ENCODE measurements at regions not wholly inside any gene's neighbourhood (a gene's known extent, or its start where the extent isn't known, plus 50 kb on each side); places are given as distances from the start of the nearest gene placed in this dataset.

DNA sequence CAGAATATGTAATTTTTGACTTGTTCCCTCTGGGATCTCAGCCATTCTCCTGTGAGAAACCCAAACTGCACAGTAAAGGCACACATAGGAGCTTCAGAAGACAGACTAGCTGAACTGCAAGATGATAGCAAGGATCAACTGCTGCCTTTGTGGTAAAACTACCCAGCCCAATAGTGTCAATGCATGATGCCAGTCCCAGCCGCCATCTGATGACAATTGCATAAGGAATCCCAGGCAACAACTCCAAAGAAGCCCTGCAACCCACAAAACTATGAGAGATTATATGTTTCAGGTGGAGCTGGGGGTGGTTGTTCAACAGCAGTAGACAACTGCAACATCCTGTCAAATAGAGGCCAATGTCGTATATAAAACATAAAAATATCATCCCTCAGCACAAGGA lies 192.4 kb upstream of the ARPP21 start:
- H3K4me1 ChIP-seq (ENCODE audit: control insufficient read depth, insufficient read depth, low read length): no peaks in the 10 kb centered on the region
- FAIRE-seq: no peak
- no peak for DNase-seq (ENCODE audit: low read depth, low spot score)
- no peak overlapping the region for H3K4me3 ChIP-seq
- H3K27ac ChIP-seq (ENCODE audit: control insufficient read depth, insufficient read depth): no peak overlapping the region
- TF ChIP-seq POU2F2 (IDR thresholded peaks at IDR 0.05; ENCODE audit: borderline replicate concordance, low read depth, low read length) (no peak), YBX1 (IDR thresholded peaks at IDR 0.05) (no peak), GABPA (IDR thresholded peaks at IDR 0.05; ENCODE audit: low read depth) (no peak), MAX (IDR thresholded peaks at IDR 0.05; ENCODE audit: low read depth, low read length) (no peak), ELK1 (IDR thresholded peaks at IDR 0.05; ENCODE audit: low read depth, low read length) (no peak), IKZF2 (IDR thresholded peaks at IDR 0.05) (no peak), SREBF1 (IDR thresholded peaks at IDR 0.05; ENCODE audit: low read length) (no peak), RELA (IDR thresholded peaks at IDR 0.05; ENCODE audit: borderline replicate concordance, partially characterized antibody) (no peak), ATF2 (IDR thresholded peaks at IDR 0.05; ENCODE audit: low read length) (no peak), PAX5 (IDR thresholded peaks at IDR 0.05; ENCODE audit: borderline replicate concordance, low read depth, low read length) (no peak), YY1 (IDR thresholded peaks at IDR 0.05; ENCODE audit: low read depth, low read length) (no peak), RB1 (IDR thresholded peaks at IDR 0.05; ENCODE audit: borderline replicate concordance) (no peak), CREM (IDR thresholded peaks at IDR 0.05; ENCODE audit: low read depth) (no peak), JUNB (IDR thresholded peaks at IDR 0.05) (no peak), POLR2AphosphoS5 (IDR thresholded peaks at IDR 0.05; ENCODE audit: low read length) (no peak), JUND (IDR thresholded peaks at IDR 0.05; ENCODE audit: low read depth, low read length) (no peak), SREBF2 (IDR thresholded peaks at IDR 0.05; ENCODE audit: low read length) (no peak)
- TF ChIP-seq, protein P1, sequence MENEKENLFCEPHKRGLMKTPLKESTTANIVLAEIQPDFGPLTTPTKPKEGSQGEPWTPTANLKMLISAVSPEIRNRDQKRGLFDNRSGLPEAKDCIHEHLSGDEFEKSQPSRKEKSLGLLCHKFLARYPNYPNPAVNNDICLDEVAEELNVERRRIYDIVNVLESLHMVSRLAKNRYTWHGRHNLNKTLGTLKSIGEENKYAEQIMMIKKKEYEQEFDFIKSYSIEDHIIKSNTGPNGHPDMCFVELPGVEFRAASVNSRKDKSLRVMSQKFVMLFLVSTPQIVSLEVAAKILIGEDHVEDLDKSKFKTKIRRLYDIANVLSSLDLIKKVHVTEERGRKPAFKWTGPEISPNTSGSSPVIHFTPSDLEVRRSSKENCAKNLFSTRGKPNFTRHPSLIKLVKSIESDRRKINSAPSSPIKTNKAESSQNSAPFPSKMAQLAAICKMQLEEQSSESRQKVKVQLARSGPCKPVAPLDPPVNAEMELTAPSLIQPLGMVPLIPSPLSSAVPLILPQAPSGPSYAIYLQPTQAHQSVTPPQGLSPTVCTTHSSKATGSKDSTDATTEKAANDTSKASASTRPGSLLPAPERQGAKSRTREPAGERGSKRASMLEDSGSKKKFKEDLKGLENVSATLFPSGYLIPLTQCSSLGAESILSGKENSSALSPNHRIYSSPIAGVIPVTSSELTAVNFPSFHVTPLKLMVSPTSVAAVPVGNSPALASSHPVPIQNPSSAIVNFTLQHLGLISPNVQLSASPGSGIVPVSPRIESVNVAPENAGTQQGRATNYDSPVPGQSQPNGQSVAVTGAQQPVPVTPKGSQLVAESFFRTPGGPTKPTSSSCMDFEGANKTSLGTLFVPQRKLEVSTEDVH (IDR thresholded peaks at IDR 0.05; ENCODE audit: low read depth, partially characterized antibody): no peak
- ChIA-PET RAD21 (ENCODE audit: unreplicated experiment) (no interaction called here), CTCF (no interaction called here), POLR2A (no interaction called here), SMC1A (ENCODE audit: uncharacterized antibody, unreplicated experiment) (no interaction called here)
- no peaks in the 10 kb centered on the region for H3K27me3 ChIP-seq (replicated peaks in 1 of 2; ENCODE audit: control insufficient read depth in 2 of 2, insufficient read depth in 2 of 2, low read length in 1 of 2)
- H3K4me2 ChIP-seq (ENCODE audit: control insufficient read depth, insufficient read depth): no peak overlapping the region
- BruUV-seq (replicated peaks): no TSS peak
- in situ Hi-C loops (cut with MboI) (no loop called here), intact Hi-C loops (cut with micrococcal nuclease; ENCODE audit: unreplicated experiment) (no loop called here)
- 23% methylated on average over 2 of the region's 2 CpGs for WGBS (ENCODE audit: insufficient coverage, insufficient replicate concordance, low lambda C conversion rate, missing lambda C conversion rate)
- H3K36me3 ChIP-seq (ENCODE audit: control insufficient read depth in 2 of 2, insufficient read depth in 2 of 2, low read length in 1 of 2): no peaks in the 10 kb centered on the region
- no peaks in the 10 kb centered on the region for H4K20me1 ChIP-seq (ENCODE audit: control insufficient read depth, insufficient read depth)
- no peaks in the 10 kb centered on the region for H3K79me2 ChIP-seq (ENCODE audit: control insufficient read depth, insufficient read depth, low read length)
- no peak for ATAC-seq
- H3K9me3 ChIP-seq (replicated peaks; ENCODE audit: control insufficient read depth, insufficient read depth, low read length): no peaks in the 10 kb centered on the region
- no peak overlapping the region for H2AFZ ChIP-seq (ENCODE audit: control insufficient read depth, low read depth, low read length)
- H3K9ac ChIP-seq (ENCODE audit: control insufficient read depth, insufficient read depth, low read length): no peak overlapping the region
